Sigmoid colon (tissue), 3 donors: ENCODE measurements at regions not wholly inside any gene's neighbourhood (a gene's known extent, or its start where the extent isn't known, plus 50 kb on each side); places are given as distances from the start of the nearest gene placed in this dataset.

ENCODE experiments used
- CTCF ChIP-seq, 4 experiments: fragments of 450-650 bp in 3 of 4; fragments of 200-600 bp in 1 of 4; IDR thresholded peaks; one replicate each; pipeline ENCODE4 v1.5.1; 2016 to 2019; ENCODE audit warnings: antibody characterized with exemption in 4 of 4, mild to moderate bottlenecking in 3 of 4, moderate library complexity in 2 of 4
- POLR2A ChIP-seq, 2 donors: fragments of 450-650 bp; IDR thresholded peaks; one replicate each; pipeline ENCODE4 v1.6.1; 2016; ENCODE audit warnings: antibody characterized with exemption in 2 of 2, mild to moderate bottlenecking in 2 of 2, moderate library complexity in 2 of 2

DNA sequence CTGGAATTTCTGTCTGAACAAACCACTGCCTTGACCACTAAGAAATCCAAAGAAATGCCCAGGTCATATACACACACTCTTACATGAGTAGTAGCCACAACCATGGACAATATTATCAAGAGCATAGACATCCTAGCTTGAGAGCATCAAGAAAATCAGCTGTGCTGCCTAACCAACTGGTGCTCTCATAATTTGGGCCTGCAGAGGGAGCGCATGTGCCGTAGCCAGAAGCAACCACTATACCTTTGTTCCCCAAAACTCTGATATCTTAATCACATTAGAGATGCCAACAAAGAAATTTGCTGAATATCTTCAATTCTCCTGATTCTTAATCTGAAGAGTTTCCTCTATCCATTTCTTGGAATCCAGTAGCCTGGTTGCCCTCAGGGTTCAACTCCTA, 163.6 kb downstream of the ZNF674 start:
- no peak for TF ChIP-seq CTCF (IDR thresholded peaks at IDR 0.05)
- no peak for TF ChIP-seq POLR2A (IDR thresholded peaks at IDR 0.05)
